ENCODE measurements at regions not wholly inside any gene's neighbourhood (a gene's known extent, or its start where the extent isn't known, plus 50 kb on each side); places are given as distances from the start of the nearest gene placed in this dataset.

DNA sequence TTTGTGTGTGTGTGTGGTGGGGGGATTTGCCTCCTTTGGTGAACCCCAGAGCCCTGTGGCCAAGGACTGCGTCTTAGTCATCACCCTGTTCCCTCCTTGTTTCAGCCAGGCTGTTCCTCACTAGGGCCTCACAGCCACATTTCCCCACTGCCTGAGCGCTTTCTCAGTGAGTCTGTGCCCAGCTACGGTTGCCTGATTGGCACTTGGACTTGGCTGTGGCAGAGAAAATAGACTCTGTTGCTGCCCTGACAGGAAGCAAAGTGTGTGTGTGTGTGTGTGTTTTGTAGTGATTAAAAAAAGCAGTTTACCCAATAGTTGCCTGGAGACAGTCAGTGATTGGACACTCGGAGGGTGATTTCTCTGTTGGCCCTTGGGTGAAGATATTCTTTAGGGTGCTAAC, 113.0 kb downstream of the UCHL1 start (continued):
- TF ChIP-seq, protein P1, sequence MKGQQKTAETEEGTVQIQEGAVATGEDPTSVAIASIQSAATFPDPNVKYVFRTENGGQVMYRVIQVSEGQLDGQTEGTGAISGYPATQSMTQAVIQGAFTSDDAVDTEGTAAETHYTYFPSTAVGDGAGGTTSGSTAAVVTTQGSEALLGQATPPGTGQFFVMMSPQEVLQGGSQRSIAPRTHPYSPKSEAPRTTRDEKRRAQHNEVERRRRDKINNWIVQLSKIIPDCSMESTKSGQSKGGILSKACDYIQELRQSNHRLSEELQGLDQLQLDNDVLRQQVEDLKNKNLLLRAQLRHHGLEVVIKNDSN (IDR thresholded peaks at IDR 0.05; ENCODE audit: borderline replicate concordance, extremely low read length, insufficient read depth, low read depth, low read length): no peak

DNA sequence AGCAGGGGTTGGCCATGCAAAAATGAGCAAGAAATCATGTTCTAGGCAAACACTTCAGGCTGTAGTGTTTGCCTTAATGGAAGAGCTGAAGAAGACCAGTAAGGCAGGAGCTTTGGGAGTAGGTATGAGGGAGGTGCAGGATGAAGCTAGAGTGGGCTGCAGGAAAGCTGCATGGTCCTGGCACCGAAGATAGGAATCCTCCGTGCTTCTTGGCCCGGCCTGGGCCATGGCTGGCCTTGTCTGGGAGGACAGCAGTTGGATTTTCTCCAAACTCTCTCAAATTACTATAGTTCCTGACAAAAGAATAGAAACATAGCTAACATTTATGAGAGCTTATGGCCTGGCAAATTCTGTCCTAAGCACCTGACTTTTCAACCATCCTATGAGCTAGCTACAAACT, 116.5 kb downstream of the UCHL1 start:
- Histone ChIP-seq H3K9me3 (replicated peaks; ENCODE audit: control insufficient read depth, insufficient read depth, low read length) (no peaks in the 10 kb centered on the region), H3K4me1 (ENCODE audit: control insufficient read depth, insufficient read depth, low read length) (no peaks in the 10 kb centered on the region), H3K27me3 (replicated peaks in 1 of 2; ENCODE audit: control insufficient read depth in 2 of 2, insufficient read depth in 2 of 2, low read length in 1 of 2) (no peaks in the 10 kb centered on the region; a peak in 1 of 4 replicates), H3K9ac (ENCODE audit: control insufficient read depth, insufficient read depth, low read length) (no peak overlapping the region), H3K36me3 (ENCODE audit: control insufficient read depth in 2 of 2, insufficient read depth in 2 of 2, low read length in 1 of 2) (no peaks in the 10 kb centered on the region), H3K27ac (ENCODE audit: control insufficient read depth, insufficient read depth) (no peak overlapping the region), H4K20me1 (ENCODE audit: control insufficient read depth, insufficient read depth) (no peaks in the 10 kb centered on the region), H2AFZ (ENCODE audit: control insufficient read depth, low read depth, low read length) (no peak overlapping the region), H3K4me2 (ENCODE audit: control insufficient read depth, insufficient read depth) (no peak overlapping the region), H3K4me3 (no peak overlapping the region), H3K79me2 (ENCODE audit: control insufficient read depth, insufficient read depth, low read length) (no peaks in the 10 kb centered on the region)
- intact Hi-C loops (cut with micrococcal nuclease; ENCODE audit: unreplicated experiment) (no loop called here), in situ Hi-C loops (cut with MboI) (no loop called here)
- POLR2A ChIA-PET: no interaction called here
- SMC1A ChIA-PET (ENCODE audit: uncharacterized antibody, unreplicated experiment): no interaction called here
- 41% methylated on average over 3 of the region's 3 CpGs for WGBS (ENCODE audit: insufficient coverage, insufficient replicate concordance, low lambda C conversion rate, missing lambda C conversion rate)
- FAIRE-seq (no peak), ATAC-seq (no peak), DNase-seq (ENCODE audit: low read depth, low spot score) (no peak)
- RAD21 ChIA-PET (ENCODE audit: unreplicated experiment): no interaction called here
- no TSS peak for BruUV-seq (replicated peaks)
- CTCF ChIA-PET: no interaction called here
- TF ChIP-seq, protein P2, sequence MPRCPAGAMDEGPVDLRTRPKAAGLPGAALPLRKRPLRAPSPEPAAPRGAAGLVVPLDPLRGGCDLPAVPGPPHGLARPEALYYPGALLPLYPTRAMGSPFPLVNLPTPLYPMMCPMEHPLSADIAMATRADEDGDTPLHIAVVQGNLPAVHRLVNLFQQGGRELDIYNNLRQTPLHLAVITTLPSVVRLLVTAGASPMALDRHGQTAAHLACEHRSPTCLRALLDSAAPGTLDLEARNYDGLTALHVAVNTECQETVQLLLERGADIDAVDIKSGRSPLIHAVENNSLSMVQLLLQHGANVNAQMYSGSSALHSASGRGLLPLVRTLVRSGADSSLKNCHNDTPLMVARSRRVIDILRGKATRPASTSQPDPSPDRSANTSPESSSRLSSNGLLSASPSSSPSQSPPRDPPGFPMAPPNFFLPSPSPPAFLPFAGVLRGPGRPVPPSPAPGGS (IDR thresholded peaks at IDR 0.05; ENCODE audit: borderline replicate concordance, insufficient read depth, low read depth, low read length, poor library complexity, severe bottlenecking): no peak
- TF ChIP-seq, protein P3, sequence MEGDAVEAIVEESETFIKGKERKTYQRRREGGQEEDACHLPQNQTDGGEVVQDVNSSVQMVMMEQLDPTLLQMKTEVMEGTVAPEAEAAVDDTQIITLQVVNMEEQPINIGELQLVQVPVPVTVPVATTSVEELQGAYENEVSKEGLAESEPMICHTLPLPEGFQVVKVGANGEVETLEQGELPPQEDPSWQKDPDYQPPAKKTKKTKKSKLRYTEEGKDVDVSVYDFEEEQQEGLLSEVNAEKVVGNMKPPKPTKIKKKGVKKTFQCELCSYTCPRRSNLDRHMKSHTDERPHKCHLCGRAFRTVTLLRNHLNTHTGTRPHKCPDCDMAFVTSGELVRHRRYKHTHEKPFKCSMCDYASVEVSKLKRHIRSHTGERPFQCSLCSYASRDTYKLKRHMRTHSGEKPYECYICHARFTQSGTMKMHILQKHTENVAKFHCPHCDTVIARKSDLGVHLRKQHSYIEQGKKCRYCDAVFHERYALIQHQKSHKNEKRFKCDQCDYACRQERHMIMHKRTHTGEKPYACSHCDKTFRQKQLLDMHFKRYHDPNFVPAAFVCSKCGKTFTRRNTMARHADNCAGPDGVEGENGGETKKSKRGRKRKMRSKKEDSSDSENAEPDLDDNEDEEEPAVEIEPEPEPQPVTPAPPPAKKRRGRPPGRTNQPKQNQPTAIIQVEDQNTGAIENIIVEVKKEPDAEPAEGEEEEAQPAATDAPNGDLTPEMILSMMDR (IDR thresholded peaks at IDR 0.05 in 2 of 3, conservative IDR thresholded peaks at IDR 0.05 in 1 of 3; ENCODE audit: control insufficient read depth in 2 of 3, extremely low read depth in 1 of 3, insufficient read depth in 1 of 3, low read depth in 3 of 3, low read length in 3 of 3): no peak
- no peak for TF ChIP-seq NR2C2 (IDR thresholded peaks at IDR 0.05; ENCODE audit: borderline replicate concordance, control insufficient read depth, insufficient read length, low read depth)
- TF ChIP-seq POLR2A (IDR thresholded peaks at IDR 0.05; ENCODE audit: low read depth, low read length): no peak
- no peak for TF ChIP-seq STAT3 (IDR thresholded peaks at IDR 0.05; ENCODE audit: low read depth, low read length)
- TF ChIP-seq, protein P4, sequence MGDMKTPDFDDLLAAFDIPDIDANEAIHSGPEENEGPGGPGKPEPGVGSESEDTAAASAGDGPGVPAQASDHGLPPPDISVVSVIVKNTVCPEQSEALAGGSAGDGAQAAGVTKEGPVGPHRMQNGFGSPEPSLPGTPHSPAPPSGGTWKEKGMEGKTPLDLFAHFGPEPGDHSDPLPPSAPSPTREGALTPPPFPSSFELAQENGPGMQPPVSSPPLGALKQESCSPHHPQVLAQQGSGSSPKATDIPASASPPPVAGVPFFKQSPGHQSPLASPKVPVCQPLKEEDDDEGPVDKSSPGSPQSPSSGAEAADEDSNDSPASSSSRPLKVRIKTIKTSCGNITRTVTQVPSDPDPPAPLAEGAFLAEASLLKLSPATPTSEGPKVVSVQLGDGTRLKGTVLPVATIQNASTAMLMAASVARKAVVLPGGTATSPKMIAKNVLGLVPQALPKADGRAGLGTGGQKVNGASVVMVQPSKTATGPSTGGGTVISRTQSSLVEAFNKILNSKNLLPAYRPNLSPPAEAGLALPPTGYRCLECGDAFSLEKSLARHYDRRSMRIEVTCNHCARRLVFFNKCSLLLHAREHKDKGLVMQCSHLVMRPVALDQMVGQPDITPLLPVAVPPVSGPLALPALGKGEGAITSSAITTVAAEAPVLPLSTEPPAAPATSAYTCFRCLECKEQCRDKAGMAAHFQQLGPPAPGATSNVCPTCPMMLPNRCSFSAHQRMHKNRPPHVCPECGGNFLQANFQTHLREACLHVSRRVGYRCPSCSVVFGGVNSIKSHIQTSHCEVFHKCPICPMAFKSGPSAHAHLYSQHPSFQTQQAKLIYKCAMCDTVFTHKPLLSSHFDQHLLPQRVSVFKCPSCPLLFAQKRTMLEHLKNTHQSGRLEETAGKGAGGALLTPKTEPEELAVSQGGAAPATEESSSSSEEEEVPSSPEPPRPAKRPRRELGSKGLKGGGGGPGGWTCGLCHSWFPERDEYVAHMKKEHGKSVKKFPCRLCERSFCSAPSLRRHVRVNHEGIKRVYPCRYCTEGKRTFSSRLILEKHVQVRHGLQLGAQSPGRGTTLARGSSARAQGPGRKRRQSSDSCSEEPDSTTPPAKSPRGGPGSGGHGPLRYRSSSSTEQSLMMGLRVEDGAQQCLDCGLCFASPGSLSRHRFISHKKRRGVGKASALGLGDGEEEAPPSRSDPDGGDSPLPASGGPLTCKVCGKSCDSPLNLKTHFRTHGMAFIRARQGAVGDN (IDR thresholded peaks at IDR 0.05): no peak
- no peak for TF ChIP-seq SIN3A (IDR thresholded peaks at IDR 0.05; ENCODE audit: low read depth, low read length)
- TF ChIP-seq, protein P5, sequence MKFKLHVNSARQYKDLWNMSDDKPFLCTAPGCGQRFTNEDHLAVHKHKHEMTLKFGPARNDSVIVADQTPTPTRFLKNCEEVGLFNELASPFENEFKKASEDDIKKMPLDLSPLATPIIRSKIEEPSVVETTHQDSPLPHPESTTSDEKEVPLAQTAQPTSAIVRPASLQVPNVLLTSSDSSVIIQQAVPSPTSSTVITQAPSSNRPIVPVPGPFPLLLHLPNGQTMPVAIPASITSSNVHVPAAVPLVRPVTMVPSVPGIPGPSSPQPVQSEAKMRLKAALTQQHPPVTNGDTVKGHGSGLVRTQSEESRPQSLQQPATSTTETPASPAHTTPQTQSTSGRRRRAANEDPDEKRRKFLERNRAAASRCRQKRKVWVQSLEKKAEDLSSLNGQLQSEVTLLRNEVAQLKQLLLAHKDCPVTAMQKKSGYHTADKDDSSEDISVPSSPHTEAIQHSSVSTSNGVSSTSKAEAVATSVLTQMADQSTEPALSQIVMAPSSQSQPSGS (IDR thresholded peaks at IDR 0.05; ENCODE audit: low read length): no peak
